Activated CD4-positive, alpha-beta T cell treated with anti-CD3 and anti-CD28 coated beads, Interleukin-2, amount 50 U/mL, for 24 hours (primary cell): ENCODE measurements at regions not wholly inside any gene's neighbourhood (a gene's known extent, or its start where the extent isn't known, plus 50 kb on each side); places are given as distances from the start of the nearest gene placed in this dataset.

ENCODE experiments used
- DNase-seq, 2 donors: peaks; one replicate each; pipeline ENCODE4 v3.0.0-alpha.2; 2020; ENCODE audit warnings: low read depth in 1 of 2, low spot score in 1 of 2

DNA sequence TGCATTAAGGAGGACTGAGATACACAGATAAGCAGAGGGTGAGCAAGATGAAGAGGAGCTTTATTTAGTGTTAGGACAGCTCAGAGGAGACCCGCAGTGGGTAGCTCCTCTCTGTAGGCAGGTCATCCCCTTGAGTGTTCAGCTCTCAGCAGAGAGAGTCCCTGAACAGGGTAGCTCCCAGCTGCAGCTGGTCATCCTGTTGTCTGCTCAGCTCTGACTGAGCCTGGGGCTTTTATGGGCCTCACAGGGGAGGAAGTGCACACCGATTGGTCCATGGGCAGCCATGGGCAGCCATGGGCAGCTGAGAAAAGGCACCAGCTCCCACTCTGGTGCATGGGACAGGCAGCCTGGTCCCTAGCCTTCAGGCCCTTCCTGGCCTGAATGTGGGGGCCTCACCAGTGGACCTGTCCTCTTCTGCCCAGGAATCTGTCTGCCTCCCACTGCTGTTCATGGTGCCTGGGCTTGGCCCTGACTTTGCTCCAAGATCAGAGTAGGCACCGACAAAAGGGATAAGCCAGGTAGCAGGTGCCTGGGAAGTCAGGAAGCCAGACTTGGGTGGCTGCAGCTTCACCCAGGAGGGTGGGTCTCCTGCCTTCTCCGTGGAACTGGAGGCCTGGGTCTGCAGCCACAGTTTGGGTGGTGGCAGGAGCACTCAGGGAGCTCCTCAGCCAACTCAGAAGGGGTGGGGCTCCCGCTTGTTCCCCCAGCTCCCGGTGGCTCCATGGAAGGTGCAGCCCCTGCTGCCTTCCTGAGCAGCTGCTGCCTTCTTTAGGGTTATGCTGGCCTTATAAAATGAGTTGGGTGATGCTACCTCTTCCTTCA, 54.7 kb downstream of the MYEOV start:
- DNase-seq = no peak

DNA sequence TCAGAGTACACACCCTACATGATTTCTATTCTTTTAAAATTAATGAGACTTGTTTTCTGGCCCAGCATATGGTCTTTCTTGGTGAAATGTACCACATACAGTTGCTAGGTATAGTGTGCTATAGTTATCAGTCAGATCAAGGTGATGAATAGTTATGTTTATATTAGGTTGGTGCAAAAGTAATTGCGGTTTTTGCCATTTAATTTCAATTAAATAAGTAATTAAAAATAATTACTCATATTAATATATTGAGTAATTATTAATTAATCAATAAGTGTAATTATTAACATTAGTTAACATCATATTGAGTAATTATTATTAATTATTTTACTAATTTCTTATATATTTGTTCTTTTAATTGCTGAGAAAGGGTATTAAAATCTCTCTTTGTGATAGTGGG, 56.1 kb downstream of the MYEOV start:
- DNase-seq = no peak

DNA sequence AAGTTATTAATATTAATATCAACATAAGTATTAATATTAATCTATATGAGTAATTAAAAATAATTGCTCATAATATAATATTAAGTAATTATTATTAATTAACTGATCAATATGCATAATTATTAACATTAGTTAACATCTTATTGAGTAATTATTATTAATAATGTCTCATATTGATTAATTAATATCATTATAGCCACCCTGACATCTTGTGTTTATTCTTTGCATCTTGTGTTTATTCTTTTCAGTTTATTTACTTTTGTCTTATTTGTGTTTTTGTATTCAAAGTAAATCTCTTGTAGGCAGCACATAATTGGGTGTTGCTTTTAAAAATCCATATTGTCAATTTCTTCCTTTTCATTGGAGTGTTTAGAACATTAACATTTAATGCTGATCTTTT, 56.6 kb downstream of the MYEOV start:
- DNase-seq = no peak

DNA sequence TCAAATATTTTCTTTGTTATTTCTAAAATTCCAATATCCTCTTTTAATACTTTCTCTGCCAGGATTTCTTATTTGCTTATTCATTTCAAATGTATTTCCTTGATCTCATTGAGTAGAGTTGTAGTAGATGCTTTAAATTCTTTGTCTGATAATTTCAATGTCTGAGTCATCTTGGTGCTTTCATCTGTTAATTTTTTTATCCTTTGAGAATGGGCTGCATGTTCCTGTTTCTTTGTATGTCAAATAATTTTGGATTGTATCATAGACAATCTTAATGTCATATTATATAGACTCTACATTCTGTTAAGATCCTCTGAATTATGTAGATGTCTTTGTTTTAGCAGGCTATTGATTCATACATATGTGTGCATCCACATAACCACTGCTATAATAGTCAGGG, 57.5 kb downstream of the MYEOV start:
- DNase-seq = no peak

DNA sequence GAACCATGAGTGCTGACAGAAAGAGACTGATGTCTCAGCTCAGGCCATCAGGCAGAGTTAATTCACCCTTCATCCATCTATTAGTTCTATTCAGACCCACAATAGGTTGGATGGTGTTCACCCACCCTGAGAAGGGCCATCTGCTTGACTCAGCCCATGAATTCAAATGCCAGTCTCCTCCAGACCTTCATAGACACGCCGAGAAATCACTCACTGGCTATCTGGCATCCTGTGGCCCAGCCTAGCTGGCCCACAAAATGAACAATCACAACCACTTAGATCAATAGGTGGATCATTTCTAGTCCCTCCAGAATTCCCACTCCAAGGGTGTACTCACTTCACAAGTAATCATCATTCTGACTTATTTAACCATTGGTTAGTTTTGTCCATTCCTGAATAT, 58.2 kb downstream of the MYEOV start:
- no peak for DNase-seq

DNA sequence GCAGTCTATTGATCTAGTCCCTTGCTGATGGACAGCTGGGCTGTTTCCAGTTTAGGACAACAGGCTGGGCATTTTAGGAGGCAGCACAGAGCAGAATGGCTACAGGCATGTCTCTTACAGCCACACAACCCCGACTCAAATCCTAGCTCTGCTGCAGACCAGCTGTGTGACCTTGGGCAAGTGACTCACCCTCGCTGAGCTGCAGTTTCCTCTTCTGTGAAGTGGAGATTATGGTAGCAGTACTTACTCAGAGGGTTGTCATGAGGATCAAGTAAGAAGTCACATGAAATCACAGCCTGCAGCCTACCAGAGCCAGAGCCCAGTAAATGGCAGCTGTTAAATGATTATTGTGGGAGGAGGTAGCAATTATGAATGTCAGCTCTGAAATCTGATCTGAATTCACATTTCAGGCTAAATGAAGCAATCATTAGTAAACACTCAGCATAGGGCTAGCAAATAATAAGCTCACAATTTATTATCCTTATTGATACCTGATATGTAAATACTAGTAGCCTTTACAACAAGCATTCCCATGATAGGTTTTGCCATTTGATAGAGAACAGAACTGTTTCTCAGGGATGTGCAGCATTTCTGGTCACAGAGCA, 58.9 kb downstream of the MYEOV start:
- peak in 1 of 2 donors; percentile 54 for DNase-seq

DNA sequence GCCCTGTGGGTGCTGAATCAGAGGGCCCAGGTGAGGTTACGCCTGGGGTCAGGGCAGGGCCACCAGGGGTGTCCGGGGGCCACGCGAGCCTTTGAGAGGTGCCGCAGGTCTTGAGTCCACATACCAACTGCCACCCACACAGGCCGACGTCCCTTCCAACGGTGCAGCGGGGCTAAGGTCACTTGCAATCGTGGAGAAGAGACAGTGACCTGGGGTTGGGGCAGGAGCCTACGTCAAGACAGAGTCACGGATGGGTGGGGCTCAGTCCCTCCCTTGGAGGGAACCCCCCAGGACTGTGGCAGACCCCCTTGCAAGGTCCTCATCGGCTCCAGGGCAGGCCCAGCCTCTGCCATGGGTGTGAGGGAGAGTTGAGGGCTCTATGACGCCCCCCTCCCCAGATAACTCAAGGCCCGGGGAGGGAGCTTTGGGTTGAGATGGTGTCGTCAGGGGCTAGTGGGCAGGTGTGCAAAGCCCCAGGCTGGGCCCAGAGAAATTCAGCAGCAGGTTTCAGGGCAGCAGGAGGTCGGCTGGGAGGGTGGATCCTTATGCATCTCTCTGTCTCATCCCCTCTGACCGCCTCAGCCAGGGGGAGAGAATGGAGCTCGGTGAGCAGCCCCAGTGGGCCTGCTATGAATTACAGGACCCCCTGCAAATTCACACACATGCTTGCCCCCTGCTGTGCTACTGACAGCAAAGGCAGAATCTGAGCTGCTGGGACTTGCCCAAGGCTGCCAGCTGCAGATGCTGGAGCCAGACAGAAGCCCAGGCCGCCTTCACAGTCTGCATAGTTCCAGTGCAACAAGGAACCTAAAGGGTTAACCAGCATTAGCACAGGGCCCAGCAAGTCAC, 60.0 kb downstream of the MYEOV start:
- no peak for DNase-seq

DNA sequence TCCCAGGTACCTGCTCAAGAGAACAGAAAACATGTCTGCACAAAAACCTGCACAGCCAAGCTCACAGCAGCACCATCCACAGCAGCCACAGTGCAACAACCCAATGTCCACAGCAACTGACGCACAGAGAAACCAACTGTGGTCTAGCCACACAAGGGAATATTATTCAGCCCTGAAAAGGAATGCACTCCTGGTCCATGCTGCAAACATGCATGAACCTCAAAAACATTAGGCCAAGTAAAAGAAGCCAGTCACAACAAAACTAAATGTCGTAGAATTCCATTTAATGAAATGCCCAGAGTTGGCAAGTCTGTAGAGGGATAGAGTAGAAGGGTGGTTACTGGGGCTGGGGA, 60.6 kb downstream of the MYEOV start:
- no peak for DNase-seq

DNA sequence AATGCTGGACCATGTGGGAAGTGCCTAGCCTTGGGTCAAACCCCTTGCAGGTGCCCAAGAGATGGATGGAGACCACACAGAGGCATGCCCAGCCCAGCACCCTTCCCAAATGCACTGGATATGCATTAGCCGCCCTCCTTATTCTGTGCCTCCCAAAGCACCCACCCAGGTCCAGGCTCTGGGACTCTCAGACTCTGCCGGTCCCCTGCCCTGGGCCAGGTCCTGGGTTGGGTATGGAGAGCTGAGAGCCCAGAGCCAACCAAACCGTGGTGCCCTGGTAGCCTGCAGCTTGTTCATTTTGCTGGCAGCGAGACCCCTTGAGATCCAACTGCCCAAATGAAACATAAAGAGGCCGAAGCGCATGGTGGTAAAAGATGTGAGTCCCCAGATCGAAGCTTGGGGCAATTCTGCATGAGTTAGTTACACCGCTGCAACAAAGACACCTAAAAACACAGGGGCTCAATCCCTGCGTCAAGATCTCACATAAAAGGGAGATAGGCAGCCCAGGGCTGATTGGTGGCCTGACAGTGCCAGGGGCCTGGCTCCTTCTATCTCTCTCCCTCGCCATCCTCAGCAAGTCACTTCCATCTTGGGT, 61.5 kb downstream of the MYEOV start:
- DNase-seq = no peak

DNA sequence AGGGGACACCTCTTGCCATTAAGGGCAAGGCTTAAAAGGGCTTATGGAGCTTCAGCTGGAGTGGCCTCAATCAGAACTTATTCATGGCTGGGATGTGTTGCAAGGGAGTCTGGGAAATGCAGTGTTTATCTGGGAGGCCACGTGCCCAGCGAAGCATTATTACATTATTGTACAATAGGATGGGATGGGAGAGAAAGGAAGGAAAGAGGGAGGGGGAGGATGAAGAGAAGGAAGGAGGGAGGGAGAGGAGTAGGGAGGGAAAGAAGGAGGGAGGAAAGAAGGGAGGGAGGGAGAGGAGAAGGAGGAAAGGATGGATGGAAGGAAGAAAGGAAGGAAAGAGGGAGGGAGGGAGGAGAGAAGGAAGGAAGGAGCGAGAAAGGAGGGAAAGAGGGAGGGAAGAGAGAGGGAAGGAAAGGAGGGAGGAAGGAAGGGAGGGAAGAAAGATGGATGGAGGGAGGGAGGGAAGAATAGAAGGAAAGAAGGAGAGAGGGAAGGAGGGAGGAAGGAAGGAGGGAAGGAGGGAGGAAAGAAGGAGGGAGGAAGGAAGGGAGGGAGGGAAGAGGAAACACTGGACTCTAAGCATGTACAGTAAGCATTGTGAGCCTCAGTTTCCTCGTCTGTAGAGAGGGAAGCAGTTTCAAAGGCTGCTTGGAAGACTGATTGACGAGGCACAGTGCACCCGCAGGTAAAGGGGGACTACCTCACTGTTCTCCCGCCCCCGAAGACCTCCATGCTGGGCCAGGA, 62.2 kb downstream of the MYEOV start:
- no peak for DNase-seq

DNA sequence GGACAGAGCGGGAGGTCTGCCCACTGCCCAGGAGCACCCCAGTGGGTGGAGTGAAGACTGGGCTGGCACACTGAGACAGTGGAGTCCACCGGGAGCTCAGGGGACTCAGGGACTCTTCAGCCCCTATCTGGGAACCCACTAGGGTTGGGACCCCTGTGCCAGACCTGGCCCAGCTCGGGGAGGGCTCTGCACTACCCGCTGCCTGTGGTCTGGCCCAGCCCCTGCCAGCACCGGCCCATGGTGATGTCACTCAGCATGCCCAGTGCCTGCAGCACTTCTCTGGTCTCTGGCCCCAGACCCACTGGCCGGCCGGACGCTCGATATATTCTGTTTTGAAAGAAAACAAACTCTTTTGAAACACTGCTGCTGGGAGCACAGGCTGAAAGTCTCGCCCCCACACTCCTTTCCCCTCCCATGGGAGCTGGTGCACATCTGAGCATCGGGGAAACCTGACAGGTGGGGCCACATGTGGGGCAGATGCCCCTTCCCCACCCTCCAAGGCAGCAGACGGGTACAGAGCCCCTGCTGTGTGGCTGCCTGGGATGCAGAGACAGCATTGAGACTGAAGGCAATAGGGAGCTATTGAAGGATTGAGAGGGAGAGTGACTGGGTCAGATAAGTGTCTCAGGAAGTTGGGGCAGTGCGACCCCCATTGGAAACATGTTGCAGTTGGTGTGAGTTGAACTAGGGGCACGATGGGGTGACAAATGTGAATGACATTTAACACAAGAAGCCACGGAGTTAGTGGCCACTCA, 62.9 kb downstream of the MYEOV start:
- no peak for DNase-seq

DNA sequence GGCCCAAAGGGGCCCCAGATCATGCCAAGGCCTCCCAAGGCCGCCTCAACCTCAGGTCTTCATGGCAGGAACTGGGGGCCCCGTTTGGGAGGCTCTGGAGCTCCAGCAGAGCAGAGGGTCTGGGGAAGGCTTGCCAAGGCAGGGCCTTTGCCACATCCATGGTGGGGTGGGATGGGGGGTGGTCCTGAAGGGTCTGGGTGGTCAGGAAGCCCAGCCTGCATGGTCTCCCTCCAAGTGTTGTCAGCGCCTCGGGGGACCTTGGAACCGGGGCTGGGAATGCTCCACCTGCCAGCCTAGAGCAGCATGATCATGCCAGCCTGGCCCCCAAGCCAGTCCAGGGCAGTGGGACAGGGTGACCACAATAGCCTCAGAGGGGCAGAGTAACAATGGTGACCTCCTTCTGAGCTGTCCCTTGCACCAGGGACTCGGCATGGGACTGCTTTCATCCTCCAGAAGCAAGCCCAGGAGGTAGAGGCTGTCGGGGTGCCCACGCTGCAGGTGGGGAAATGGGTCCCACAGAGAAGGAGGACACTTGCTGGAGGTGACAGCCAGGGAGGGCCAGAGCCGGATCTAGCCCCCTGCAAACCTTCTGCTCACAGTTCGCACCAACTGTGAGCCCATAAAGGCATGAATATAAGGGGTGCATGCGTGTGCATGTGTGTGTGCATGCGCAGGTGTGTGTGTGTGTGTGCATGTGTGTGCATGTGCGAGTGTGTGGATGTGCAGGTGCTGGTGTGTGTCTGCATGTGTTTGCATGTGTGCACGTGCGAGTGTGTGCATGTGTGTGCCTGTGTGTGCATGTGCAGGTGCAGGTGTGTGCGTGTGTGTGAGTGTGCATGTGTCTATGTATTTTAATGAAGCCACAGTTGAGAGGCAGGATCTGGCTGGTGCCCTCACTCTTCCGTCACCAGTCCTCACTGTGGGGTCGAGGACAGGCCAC, 63.8 kb downstream of the MYEOV start:
- no peak for DNase-seq

DNA sequence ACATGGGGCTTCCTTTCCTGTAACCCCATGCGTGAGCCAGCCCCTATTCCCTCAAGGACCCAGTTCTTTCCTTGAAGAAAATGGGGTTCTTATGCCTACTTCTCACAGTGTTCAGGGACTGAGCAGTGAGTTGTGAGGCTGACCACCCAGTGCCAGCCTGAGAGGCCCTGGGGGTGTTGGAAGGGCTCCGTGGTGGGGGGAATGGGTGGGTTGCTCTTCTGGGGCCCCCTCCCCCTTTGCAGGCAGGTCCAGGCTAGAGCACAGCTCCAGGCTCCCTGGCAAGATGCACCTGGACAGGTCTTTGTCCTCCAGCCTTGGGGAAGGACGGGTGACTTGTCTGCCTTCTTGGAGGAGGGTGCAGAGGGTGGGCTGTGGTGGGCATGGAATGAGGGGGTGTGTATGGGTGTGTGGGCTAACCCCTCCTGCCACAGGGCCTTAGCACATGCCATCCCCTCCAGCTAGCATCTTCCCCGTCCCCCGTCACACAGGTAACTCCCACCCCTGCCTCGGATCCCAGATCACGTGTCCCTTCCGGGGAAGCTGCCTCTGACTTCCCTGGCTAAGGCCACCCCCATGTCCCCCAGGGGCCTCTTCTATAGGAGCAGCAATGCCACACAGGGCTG, 64.6 kb downstream of the MYEOV start:
- DNase-seq = no peak

DNA sequence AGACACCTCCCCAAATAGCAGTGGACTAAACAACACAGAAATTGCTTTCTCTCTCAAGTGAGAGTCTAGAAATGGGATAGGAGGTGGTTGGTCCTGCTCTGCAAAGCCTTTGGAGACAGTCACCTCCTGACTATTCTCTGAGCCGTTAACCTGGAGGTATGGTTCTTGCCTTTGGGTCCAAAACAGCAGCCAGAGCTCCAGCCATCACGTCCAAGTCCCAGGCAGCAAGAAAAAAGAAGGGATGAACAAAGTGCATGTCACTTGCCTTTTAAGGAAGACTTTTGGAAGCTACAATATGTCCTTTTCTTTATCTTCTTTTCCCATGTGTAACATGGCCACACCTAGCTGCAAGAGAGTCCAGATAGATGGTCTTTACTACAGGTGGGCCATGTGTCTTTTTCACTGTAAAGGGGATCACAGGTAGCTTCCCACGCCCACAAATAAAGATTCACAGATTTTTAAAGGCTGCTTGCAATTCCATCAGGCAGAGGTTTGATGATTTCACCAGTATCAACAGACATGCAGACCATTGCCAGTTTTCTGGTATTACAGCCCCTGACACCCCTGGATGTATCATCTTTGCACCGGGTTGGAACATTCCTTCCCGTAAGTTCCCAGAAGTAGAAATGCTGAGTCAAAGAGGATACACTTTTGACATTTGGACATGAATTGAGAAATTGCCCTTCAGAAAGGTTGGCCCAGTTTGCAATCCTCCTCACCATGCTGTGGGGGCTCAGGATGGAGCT, 66.0 kb downstream of the MYEOV start:
- DNase-seq = no peak

DNA sequence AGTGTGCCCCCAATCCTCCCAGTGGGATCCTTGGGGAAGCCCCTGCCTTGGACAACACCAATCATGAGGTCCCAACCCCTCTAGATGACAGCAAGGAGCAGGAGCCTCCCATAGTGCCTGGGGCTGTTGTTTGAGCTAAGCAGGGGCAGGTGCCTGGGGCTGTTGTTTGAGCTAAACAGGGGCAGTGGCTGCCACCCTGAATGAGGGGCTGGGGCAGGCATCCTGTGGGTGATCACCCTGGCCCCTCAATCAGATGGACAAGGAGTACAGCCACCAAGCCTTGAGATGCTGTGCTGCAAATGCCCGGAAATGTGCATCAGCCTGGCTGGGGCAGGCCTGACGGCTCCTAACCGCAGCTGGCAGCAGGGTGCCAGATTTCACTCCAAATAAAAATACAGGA, 66.7 kb downstream of the MYEOV start:
- no peak for DNase-seq

DNA sequence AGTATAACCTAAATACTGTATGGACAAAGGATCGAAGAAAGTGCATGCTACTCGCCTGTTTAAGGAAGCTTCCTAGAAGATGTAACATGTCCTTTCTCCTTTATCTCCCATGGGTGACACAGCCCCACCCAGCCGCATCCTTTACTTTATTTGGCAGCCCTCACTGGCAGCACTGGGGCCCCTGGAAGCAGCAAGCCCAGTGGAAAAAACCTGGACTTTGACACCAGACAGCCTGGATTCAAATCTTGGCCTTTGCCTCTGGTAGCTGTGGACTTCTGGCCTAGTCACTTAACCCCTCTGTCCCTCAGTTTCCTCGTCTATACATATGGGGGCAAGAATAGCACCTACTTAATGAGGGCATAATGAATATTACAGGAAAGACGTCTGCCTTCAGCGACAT, 67.1 kb downstream of the MYEOV start:
- no peak for DNase-seq

DNA sequence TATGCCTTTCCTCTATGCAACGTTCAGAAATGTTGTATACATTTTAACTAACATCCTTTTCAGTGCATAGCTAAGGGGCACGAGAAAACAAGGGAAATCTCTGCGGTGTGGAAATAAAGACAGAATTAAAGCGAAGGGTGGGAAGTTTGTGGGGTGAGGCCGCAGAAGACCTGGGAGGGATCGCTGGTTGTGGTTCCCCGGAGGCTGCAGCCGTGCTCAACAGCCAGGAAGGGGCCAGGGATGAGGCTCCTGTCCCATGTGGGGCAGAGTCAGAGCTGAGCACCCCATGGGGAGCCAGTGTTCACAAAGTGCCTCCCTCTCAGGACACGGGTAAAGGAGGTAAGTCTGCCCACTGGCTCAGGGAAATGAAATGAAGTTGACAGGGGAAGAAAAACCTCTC, 67.5 kb downstream of the MYEOV start:
- no peak for DNase-seq

DNA sequence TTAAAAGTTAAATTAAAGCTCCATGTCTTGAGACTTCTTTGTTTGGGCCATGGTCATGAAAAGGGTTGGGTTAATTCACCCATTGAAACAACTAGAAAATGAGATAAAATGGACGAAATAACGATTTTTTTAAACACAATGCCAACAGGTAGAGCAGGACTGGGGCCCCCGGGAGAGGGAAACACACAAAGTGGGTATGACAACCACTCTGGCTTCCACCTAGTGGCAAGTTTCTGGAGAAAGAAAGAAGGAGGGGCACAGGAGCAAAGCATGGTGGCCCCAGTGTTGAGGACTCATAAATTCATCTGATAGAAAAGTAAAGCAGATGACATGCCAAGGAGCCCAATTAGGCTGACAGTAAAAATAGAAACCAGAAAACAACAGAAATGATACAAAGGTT, 68.4 kb downstream of the MYEOV start:
- DNase-seq = no peak
